RKO (cell line): ENCODE measurements at regions not wholly inside any gene's neighbourhood (a gene's known extent, or its start where the extent isn't known, plus 50 kb on each side); places are given as distances from the start of the nearest gene placed in this dataset.

Experiments
- DNase-seq: peaks from one replicate; pipeline ENCODE4 v3.0.0-alpha.2; 2016; ENCODE audit warnings: low spot score

DNA sequence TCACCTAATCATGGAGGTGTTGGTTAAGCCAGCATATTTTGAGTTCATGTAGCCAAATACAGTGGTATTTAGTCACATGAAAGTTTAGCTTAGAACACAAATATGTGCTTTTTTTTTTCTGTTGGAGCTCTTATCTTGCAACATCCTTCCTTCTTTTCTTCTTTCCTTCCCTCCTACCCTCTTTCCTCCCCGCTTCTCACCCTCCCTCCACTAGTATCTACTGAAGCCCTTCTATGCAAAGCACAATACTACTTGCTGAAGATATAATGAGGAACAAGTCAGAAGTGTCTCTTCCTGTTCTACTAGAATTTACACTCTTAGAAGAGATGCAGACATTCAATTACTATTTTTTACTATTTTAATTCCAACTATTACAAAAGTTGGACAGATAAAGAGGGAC is 105.0 kb upstream of the ITGA4 start:
- no peak for DNase-seq

- no peak for DNase-seq
Measured at GRCh38 chr2:181354626-181355025, 102.6 kb upstream of the ITGA4 start.

DNA sequence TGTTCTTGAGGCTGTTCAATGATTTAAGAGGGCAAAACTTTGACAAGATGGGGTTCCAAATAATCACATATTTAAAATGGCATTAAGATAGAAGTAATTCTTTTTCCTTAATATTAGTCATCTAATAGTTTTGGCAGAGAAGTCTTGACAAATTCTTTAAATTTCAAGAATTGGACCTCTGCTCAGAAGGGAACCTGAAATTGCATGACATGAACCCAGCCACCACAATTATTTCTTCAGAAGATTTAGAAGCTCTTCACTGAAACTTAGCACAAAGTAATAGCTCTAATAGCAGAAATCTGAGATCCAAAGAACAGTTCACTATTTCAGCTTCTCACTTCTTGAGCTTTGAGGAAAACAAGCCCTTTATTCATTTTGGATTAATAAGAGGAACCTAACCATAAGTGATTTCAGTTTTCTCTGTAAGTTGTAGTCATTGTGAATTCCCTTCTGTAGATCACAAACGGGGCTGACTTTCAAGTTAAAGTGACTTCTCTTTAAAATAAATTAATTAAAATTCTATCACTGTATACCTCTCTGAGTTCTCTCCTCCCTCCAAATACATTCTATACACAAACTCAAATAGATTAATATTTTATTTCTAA is 100.6 kb upstream of the ITGA4 start:
- DNase-seq: no peak

DNA sequence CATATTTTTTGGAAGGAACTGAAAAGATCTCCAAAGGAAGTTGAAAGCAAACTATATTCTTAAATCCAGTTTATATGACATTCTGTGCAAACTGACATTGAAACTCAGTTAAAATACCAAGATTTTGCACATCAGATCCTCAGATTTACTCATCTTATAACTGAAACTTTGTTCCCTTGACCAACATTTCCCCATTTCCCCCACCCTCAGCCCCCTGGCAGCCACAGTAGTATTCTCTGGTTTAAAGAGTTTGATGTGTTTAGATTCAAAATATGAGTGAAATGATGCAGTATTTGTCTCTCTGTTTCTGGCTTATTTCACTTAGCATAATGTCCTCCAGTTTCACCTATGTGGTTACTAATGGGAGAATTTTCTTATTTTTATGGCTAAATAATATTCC is 99.2 kb upstream of the ITGA4 start:
- no peak for DNase-seq

- DNase-seq: no peak
Measured at GRCh38 chr2:181362561-181362960, 94.6 kb upstream of the ITGA4 start.

DNA sequence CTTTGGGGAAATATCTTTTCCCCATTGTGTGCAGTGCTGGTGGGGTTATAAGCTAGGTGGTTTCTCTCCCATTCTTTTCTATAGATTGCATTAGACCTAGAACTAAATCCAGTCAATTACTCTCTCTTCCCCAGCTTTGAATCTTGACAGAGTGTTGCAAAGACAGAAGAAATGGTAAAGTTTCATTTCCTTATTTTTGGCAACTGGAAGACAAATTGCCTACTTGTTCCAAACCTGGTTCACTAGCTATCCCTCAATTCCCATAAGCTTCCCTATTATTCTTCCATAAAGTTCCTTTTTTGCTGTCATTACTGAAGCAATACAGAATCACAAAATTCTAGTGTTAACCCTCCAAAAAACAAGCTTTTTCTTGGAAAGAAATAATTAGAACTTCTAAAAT is 94.0 kb upstream of the ITGA4 start:
- no peak for DNase-seq

DNA sequence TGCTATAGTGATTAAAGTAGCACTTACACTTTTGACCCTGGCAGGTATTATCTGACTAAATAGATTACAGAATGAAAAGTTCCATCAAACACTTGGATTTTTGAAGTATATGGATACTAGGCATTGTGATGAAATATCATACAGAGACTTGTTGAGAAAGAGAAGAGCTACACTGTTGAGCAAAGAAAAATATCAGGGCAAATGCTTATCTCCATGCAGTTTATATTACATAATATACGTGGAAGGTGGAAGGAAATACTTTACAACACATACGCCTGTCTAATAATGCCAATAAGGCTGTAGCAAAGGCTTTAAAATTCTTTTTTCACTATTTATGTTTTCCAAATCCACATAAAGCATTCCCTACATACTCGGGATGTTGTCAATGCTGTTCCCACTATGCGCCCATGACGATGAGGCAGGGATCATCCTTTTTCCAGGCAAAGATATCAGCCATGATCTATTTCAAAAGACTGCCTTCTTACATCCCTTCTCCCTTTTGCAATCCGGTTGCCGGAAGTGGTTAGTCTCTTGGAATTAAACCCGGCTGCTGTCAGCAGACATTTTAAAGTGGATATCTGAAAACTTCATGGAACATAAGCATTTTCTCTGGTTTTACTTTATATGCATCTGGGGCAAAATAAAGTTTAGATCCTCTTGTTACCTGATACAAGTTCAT is 92.6 kb upstream of the ITGA4 start:
- DNase-seq: no peak

DNA sequence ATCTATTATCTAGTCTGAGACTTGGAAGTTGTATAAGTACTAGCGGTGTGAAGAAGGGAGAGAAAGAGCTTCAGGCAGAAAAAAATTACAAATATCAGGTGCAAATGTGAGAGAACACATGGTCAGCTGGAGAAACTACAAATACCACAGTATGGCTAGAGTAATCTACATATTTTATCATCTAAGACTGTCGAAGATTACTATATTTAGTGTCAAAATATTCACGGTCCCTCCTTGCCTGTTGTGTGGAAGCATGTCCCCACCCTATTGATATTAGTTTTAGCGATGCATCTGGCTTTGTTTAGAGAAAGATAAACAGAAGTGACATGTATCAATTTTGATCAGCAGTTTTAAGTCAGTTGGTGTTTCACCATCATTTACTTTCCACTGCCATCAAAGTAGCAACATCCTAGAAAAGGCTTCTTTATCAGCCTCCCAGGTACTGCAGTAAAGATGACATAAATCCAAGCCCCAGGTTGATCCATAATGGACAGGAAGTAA is 90.5 kb upstream of the ITGA4 start:
- no peak for DNase-seq

- no peak for DNase-seq
Measured at GRCh38 chr2:181367411-181367810, 89.8 kb upstream of the ITGA4 start.

GRCh38 chr2:181367906-181368435 is 89.2 kb upstream of the ITGA4 start:
- DNase-seq: peak; percentile 12

DNA sequence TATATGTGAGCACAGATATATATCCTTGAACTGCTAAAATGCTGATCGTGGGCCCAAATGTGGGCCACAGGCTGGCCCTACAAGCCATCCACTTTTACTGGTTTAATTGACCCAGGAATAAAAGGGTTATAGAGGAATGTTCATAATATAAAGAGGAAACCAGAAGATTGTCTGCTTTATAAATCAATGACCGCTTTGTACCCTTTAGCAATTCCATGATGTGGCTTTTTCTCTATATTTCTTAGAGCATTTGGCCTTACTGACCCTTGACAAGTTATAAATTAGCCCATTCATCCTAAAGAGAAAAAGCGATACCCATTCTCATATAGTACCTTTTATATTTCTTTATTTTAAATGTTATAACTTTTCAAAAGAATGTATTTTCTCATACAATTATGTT is 87.1 kb upstream of the ITGA4 start:
- DNase-seq: no peak

- DNase-seq: no peak
Measured at GRCh38 chr2:181371195-181371594, 86.0 kb upstream of the ITGA4 start.

- DNase-seq: no peak
Measured at GRCh38 chr2:181371782-181372645, 85.2 kb upstream of the ITGA4 start.

DNA sequence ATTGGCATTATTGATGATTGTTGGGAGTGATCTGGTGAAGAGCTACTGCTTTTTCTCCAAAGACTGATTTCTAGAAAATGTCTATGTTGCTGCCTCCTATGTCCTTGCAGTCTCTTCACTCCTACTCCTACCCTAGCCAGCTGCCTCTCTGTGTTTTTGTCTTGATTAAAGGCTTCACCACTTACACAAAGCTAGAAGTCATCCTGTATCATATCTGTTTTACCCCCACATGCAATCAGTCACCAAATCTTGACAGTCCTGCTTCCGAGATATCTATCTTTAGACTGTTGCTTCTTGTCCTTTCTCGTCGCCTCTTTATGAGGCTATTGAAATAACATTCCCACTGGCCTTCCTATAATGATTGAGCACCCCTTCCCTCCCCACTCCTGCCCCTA is 84.5 kb upstream of the ITGA4 start:
- DNase-seq: no peak

- no peak for DNase-seq
Measured at GRCh38 chr2:181374781-181375675, 82.2 kb upstream of the ITGA4 start.

DNA sequence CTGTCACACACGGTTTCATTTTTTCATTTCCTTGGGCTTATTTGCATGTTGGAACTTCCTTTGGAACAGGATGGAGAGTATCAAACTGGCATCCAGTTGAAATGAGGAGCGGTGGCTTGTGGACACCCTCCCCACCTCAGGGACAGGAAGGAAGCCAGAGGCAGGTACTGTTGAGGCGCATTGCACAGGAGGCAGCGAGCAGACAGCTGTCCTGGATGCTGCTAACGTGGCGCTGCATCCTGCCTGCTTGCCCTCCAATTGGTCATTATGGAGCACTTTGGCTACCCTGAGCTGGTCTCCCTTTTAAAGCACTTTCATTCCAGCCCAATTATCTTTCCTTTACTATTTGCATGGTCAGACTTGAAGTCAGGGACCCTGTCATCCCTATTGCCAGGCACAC is 80.7 kb upstream of the ITGA4 start:
- no peak for DNase-seq

DNA sequence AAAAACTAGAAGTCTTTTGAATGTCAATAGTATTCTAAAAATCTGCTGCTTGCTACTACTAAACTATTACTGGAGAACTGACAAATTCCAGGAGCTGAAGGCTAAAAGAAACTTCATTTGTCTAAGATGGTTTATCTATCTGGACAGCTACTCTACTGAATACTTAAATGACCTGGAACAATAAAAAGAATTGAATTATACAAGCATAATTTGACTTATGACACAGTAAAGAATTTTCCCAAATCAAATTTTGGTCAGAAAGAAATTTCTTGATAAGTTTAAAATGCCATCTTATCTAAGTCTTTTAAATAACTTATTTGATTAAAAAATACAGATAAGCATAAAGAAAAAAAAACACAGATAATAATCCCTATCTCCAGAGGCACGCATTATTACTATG is 80.2 kb upstream of the ITGA4 start:
- no peak for DNase-seq

DNA sequence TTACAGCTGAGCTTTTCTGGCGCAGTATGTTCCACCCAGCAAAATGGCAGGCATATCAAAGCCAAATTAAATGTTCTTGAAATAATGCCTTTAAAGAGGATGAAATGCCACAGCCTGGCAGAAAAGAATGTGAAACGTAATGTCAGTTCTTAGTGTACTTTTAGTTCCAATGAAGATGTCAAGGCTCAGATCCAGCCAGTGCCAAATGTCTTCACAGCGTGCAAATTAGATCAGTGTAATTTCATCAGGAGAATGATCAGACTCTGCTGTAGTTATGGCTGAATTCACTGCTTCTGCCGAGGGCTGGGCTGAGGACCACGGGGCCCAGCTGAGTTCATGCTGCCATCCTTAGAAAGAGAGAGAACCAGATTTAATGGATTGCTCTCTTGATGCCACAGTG is 78.7 kb upstream of the ITGA4 start:
- no peak for DNase-seq

GRCh38 chr2:181380581-181380980 is 76.6 kb upstream of the ITGA4 start:
- no peak for DNase-seq

- DNase-seq: no peak
Measured at GRCh38 chr2:181384923-181385322, 72.3 kb upstream of the ITGA4 start.

- DNase-seq: no peak
Measured at GRCh38 chr2:181389524-181389923, 67.7 kb upstream of the ITGA4 start.

DNA sequence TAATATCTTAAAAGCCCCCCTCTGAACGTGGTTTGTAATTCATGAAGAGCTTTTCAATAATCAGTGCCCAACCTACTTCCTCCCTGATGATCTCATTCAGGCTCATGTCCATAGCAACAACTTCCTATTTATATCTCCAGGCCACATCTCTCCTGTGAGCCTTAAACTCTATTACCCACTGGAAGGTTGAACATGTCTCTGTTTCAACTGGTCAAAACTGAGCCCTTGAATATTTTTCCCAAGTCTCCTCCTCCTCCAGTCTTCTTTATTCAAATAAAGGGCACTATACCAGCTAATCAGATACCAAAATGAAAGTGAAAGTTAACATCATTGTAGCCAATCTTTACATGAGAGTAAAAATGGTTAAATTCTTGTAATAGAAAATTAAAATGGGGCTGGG is 63.7 kb upstream of the ITGA4 start:
- DNase-seq: peak; percentile 73
